ENCODE measurements at regions not wholly inside any gene's neighbourhood (a gene's known extent, or its start where the extent isn't known, plus 50 kb on each side); places are given as distances from the start of the nearest gene placed in this dataset.

GRCh38 chr13:68160466-68160865 is 930.3 kb upstream of the PCDH9 start:
- no peak for TF ChIP-seq CTCF (optimal IDR thresholded peaks at IDR 0.05 in 1 of 3, IDR thresholded peaks at IDR 0.05 in 1 of 3, conservative IDR thresholded peaks at IDR 0.05 in 1 of 3; ENCODE audit: extremely low read depth in 1 of 3, insufficient read depth in 2 of 3, low read length in 3 of 3)
- TF ChIP-seq EZH2 (IDR thresholded peaks at IDR 0.05; ENCODE audit: low read length), result no peak

Data from keratinocyte (primary cell).